A673 (cell line): ENCODE measurements at regions not wholly inside any gene's neighbourhood (a gene's known extent, or its start where the extent isn't known, plus 50 kb on each side); places are given as distances from the start of the nearest gene placed in this dataset.

Source experiments
- BruUV-seq: library from RNA; stranded (reverse); fragments of 400-500 nt; replicated peaks from 2 replicates; lab custom pipeline; 2021; lab: Mats Ljungman, UMichigan
- CTCF ChIA-PET: fragments of 300-600 bp; sonication (Branson Sonifier 250); formaldehyde crosslinking; loops from one replicate; lab custom pipeline; 2022; ENCODE audit warnings: antibody characterized with exemption; lab: Charles Lee
- POLR2A ChIA-PET: fragments of 300-600 bp; sonication (Branson Sonifier 250); formaldehyde crosslinking; loops from one replicate; lab custom pipeline; 2022; ENCODE audit warnings: antibody characterized with exemption; ENCODE audit not compliant: low non-redundant PET; lab: Charles Lee
- DNase-seq: peaks from one replicate; pipeline ENCODE4 v3.0.0-alpha.2; 2015; ENCODE audit warnings: low spot score
- H3K27ac ChIP-seq: fragments of 200-600 bp; sonication (generic); 2 replicates; pipeline ENCODE4 v1.5.1; 2016; ENCODE audit warnings: mixed run types, low read depth, mild to moderate bottlenecking, mixed read lengths, antibody characterized with exemption, low read length; ENCODE audit not compliant: poor library complexity, severe bottlenecking
- H3K27me3 ChIP-seq: fragments of 200-600 bp; sonication (generic); replicated peaks from 2 replicates; pipeline ENCODE4 v1.6.1; 2017; ENCODE audit warnings: mixed run types, low read depth, mild to moderate bottlenecking, mixed read lengths, antibody characterized with exemption, low read length; ENCODE audit not compliant: insufficient read depth, poor library complexity
- H3K36me3 ChIP-seq: fragments of 200-600 bp; sonication (generic); 2 replicates; pipeline ENCODE4 v1.6.1; 2016; ENCODE audit warnings: mixed run types, mild to moderate bottlenecking, mixed read lengths, antibody characterized with exemption, low read length; ENCODE audit not compliant: insufficient read depth, poor library complexity, severe bottlenecking
- H3K4me1 ChIP-seq: fragments of 200-600 bp; sonication (generic); 2 replicates; pipeline ENCODE4 v1.6.1; 2017; ENCODE audit warnings: mixed run types, mild to moderate bottlenecking, mixed read lengths, antibody characterized with exemption, low read length; ENCODE audit not compliant: insufficient read depth, poor library complexity, severe bottlenecking
- H3K4me3 ChIP-seq: fragments of 200-600 bp; sonication (generic); 2 replicates; pipeline ENCODE4 v1.5.1; 2016; ENCODE audit warnings: low read depth, mixed run types, mild to moderate bottlenecking, mixed read lengths, low read length; ENCODE audit not compliant: poor library complexity, severe bottlenecking
- H3K9me3 ChIP-seq: fragments of 200-600 bp; sonication (generic); 2 replicates; pipeline ENCODE4 v1.6.1; 2016; ENCODE audit warnings: mixed run types, low read depth, mild to moderate bottlenecking, mixed read lengths, antibody characterized with exemption, low read length; ENCODE audit not compliant: poor library complexity, severe bottlenecking
- EZH2 ChIP-seq: fragments of 200-600 bp; sonication (generic); IDR thresholded peaks from 2 replicates; pipeline ENCODE4 v1.6.1; 2017; ENCODE audit warnings: borderline replicate concordance, low read depth, mild to moderate bottlenecking, mixed read lengths, antibody characterized with exemption, low read length; ENCODE audit not compliant: poor library complexity, severe bottlenecking
- intact Hi-C: fragments of 100-400 bp; cut with micrococcal nuclease; formaldehyde crosslinking; loops from one replicate; pipeline ENCODE4 v1.10.0; 2022; ENCODE audit not compliant: unreplicated experiment
- TF ChIP-seq, protein P1 (sequence below): fragments of 300-800, 200-600 bp; sonication (generic); conservative IDR thresholded peaks from 2 replicates; pipeline ENCODE4 v1.5.1; 2017; ENCODE audit warnings: low read depth, mild to moderate bottlenecking, antibody characterized with exemption, low read length, moderate library complexity, mixed read lengths

DNA sequence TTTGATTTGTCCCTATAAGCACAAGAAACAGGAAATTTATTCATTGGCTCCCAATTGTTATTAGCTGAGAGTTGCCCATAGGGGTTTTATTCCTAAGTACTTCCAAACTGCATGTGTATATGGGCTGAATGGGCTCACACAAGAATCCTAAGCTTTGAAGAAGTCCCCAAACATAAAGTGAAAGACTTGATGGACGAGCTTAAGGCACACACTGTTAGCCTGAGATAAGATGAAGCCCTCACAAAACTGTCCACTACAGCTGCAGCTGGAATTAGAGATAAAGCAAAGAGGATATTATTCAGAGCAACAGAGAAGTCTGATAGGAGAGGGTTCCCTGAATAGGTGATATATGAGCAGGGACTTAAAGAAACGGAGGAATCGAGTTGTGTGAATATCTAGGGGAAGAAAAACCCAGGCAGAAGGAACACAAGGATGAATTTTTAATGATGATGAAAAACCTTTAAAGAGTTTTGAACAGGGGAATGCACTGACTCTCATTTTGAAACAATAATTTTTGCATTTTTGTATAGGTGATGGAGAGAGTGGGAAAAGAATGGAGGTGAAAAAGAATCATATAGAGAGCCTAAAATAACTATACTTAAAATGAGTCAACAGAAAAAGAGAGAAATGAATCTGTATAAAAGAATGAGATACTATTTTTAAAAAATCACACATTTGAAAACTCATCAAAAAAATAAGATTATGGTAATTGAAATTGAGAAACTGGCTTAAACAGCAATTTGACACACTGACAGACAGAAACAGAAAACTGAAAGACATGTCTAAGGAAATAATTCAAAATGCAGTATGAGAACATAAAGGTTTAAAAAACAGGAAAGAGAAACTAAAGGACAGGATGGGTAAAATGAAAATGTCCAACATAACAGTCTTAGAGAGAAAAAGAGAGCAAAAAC, 133.6 kb upstream of the POGK start:
- Histone ChIP-seq H3K4me1 (no peaks in the 10 kb centered on the region), H3K36me3 (no peaks in the 10 kb centered on the region), H3K27me3 (peaks cover 26% of the 10 kb centered on the region), H3K9me3 (no peaks in the 10 kb centered on the region), H3K4me3 (no peak overlapping the region), H3K27ac (no peak overlapping the region)
- intact Hi-C loops = no loop called here
- POLR2A ChIA-PET = no interaction called here
- TF ChIP-seq, protein P1, sequence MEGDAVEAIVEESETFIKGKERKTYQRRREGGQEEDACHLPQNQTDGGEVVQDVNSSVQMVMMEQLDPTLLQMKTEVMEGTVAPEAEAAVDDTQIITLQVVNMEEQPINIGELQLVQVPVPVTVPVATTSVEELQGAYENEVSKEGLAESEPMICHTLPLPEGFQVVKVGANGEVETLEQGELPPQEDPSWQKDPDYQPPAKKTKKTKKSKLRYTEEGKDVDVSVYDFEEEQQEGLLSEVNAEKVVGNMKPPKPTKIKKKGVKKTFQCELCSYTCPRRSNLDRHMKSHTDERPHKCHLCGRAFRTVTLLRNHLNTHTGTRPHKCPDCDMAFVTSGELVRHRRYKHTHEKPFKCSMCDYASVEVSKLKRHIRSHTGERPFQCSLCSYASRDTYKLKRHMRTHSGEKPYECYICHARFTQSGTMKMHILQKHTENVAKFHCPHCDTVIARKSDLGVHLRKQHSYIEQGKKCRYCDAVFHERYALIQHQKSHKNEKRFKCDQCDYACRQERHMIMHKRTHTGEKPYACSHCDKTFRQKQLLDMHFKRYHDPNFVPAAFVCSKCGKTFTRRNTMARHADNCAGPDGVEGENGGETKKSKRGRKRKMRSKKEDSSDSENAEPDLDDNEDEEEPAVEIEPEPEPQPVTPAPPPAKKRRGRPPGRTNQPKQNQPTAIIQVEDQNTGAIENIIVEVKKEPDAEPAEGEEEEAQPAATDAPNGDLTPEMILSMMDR = no peak
- TF ChIP-seq EZH2 = no peak
- CTCF ChIA-PET = no interaction called here
- no peak for DNase-seq
- BruUV-seq = no TSS peak

DNA sequence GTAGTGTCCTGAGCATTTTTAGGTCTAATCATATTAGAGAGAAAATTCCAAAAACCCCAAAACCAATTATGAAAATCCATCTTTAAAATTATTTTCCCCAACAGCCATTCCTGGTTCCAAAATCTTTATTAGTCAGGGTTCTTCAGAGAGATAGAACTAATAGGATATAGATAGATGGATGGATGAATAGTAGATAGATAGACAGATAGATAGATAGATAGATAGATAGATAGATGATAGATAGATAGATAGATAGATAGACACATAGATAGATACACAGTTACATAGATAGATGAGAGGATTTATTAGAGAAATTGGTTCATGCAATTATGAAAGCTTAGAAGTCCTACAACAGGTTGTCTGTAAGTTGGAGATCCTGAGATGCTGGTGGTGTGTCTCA, 122.7 kb upstream of the POGK start:
- ChIA-PET POLR2A (no interaction called here), CTCF (no interaction called here)
- Histone ChIP-seq H3K27ac (no peak overlapping the region), H3K36me3 (no peaks in the 10 kb centered on the region), H3K9me3 (peaks cover 17% of the 10 kb centered on the region), H3K27me3 (no peaks in the 10 kb centered on the region), H3K4me3 (no peak overlapping the region), H3K4me1 (no peaks in the 10 kb centered on the region)
- intact Hi-C loops = no loop called here
- no TSS peak for BruUV-seq
- DNase-seq = no peak
- TF ChIP-seq, protein P1 = no peak
- TF ChIP-seq EZH2 = no peak

DNA sequence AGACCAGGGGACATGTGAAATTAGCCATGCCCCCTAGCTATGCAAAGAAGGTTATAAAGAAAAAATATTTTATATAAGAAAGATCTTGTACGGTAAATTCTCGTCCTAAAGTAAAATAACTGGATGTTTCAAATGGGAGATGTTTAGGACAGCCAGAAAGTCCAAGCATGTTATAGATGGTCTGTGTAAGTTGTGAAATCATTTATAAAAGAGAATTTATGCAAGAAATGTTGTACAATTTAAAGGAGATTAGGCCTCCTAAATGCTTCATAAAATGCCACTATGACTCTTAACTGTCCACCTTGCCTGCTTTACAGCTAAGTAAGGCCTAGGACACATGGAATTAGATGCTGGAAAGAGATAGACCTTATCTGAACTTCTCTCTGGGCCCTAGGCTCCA, 118.1 kb upstream of the POGK start:
- no TSS peak for BruUV-seq
- H3K4me1 ChIP-seq = no peaks in the 10 kb centered on the region
- no peak for DNase-seq
- POLR2A ChIA-PET = no interaction called here
- no peaks in the 10 kb centered on the region for H3K36me3 ChIP-seq
- H3K27ac ChIP-seq = no peak overlapping the region
- intact Hi-C loops = no loop called here
- CTCF ChIA-PET = no interaction called here
- no peaks in the 10 kb centered on the region for H3K27me3 ChIP-seq
- TF ChIP-seq, protein P1 = no peak
- TF ChIP-seq EZH2 = no peak
- H3K9me3 ChIP-seq = peaks cover 25% of the 10 kb centered on the region
- no peak overlapping the region for H3K4me3 ChIP-seq
